Keratinocyte (primary cell): ENCODE measurements at regions not wholly inside any gene's neighbourhood (a gene's known extent, or its start where the extent isn't known, plus 50 kb on each side); places are given as distances from the start of the nearest gene placed in this dataset.

Experiments used
- DNase-seq: peaks from one replicate; pipeline ENCODE4 v3.0.0-alpha.2; 2011; ENCODE audit warnings: low read depth, missing footprints, low spot score
- FAIRE-seq: peaks from 2 replicates; lab custom pipeline; 2011; peaks lifted over from hg19 to GRCh38; lab: Jason Lieb, UNC
- H2AFZ ChIP-seq: 2 replicates; pipeline ENCODE4 v1.6.0; 2012; ENCODE audit warnings: low read length, control low read depth, inconsistent platforms; ENCODE audit not compliant: control insufficient read depth
- H3K27ac ChIP-seq: 2 replicates; pipeline ENCODE4 v1.5.1; 2011; ENCODE audit warnings: low read length; ENCODE audit not compliant: control insufficient read depth, insufficient read depth
- H3K27me3 ChIP-seq: 3 replicates; pipeline ENCODE4 v1.6.0; 2011; ENCODE audit warnings: low read length; ENCODE audit not compliant: control insufficient read depth, insufficient read depth; ENCODE audit errors: extremely low read depth
- H3K36me3 ChIP-seq, 2 experiments: 2 replicates in 1 of 2; 3 replicates in 1 of 2; pipeline ENCODE4 v1.5.1; 2011; ENCODE audit warnings: low read length in 2 of 2, mild to moderate bottlenecking in 1 of 2; ENCODE audit not compliant: control insufficient read depth in 2 of 2, insufficient read depth in 2 of 2; ENCODE audit errors: extremely low read depth in 1 of 2
- H3K4me1 ChIP-seq: 3 replicates; pipeline ENCODE4 v1.5.1; 2011; ENCODE audit warnings: low read length; ENCODE audit not compliant: control insufficient read depth, insufficient read depth; ENCODE audit errors: extremely low read depth
- H3K4me2 ChIP-seq: 3 replicates; pipeline ENCODE4 v1.6.0; 2011; ENCODE audit warnings: low read depth, low read length; ENCODE audit not compliant: control insufficient read depth, insufficient read depth; ENCODE audit errors: extremely low read depth
- H3K4me3 ChIP-seq, 3 experiments: fragments of 200-600 bp in 1 of 3; sonication (generic) in 1 of 3; 2 replicates in 2 of 3; 3 replicates in 1 of 3; pipeline ENCODE4 v1.5.1; 2011 to 2016; ENCODE audit warnings: low read length in 3 of 3, mild to moderate bottlenecking in 3 of 3, control low read depth in 2 of 3, inconsistent platforms in 1 of 3, low read depth in 1 of 3, mixed read lengths in 1 of 3, mixed run types in 1 of 3, moderate library complexity in 1 of 3; ENCODE audit not compliant: control insufficient read depth in 2 of 3, insufficient read depth in 2 of 3; ENCODE audit errors: extremely low read depth in 1 of 3
- H3K79me2 ChIP-seq: 2 replicates; pipeline ENCODE4 v1.6.0; 2012; ENCODE audit warnings: low read length; ENCODE audit not compliant: control insufficient read depth, insufficient read depth
- H3K9ac ChIP-seq: 3 replicates; pipeline ENCODE4 v1.6.0; 2011; ENCODE audit warnings: low read length; ENCODE audit not compliant: control insufficient read depth, insufficient read depth; ENCODE audit errors: extremely low read depth
- H3K9me1 ChIP-seq: 3 replicates; pipeline ENCODE4 v1.6.0; 2011; ENCODE audit warnings: low read length; ENCODE audit not compliant: control insufficient read depth, insufficient read depth; ENCODE audit errors: extremely low read depth
- H3K9me3 ChIP-seq: 2 replicates; pipeline ENCODE4 v1.5.1; 2012; ENCODE audit warnings: low read depth, low read length; ENCODE audit not compliant: control insufficient read depth
- H4K20me1 ChIP-seq: 3 replicates; pipeline ENCODE4 v1.6.0; 2011; ENCODE audit warnings: low read length; ENCODE audit not compliant: control insufficient read depth, insufficient read depth; ENCODE audit errors: extremely low read depth
- CTCF ChIP-seq, 3 experiments: IDR thresholded peaks in 1 of 3; conservative IDR thresholded peaks in 1 of 3; optimal IDR thresholded peaks in 1 of 3; 2 replicates in 2 of 3; 3 replicates in 1 of 3; pipeline versions ENCODE3 to v1.5.1; 2011; ENCODE audit warnings: low read length in 3 of 3, mild to moderate bottlenecking in 3 of 3, moderate library complexity in 2 of 3, control low read depth in 1 of 3, inconsistent platforms in 1 of 3; ENCODE audit not compliant: insufficient read depth in 2 of 3; ENCODE audit errors: extremely low read depth in 1 of 3
- EZH2 ChIP-seq: IDR thresholded peaks from one replicate; pipeline ENCODE4 v1.6.1; 2012; ENCODE audit warnings: inconsistent platforms, mild to moderate bottlenecking, low read length, moderate library complexity
- dilution Hi-C: fragments of 300-500 bp; cut with MboI; formaldehyde crosslinking; loops from one replicate; pipeline ENCODE4 v1.7.0; 2020; ENCODE audit warnings: low sequenced_read_pairs; ENCODE audit not compliant: extremely low pct_ligation_motif_present

GRCh38 chr3:20680990-20681628, 495.1 kb upstream of the SGO1 start:
- Histone ChIP-seq H3K9me1 (no peaks in the 10 kb centered on the region), H4K20me1 (no peaks in the 10 kb centered on the region), H3K27ac (no peak overlapping the region), H2AFZ (no peak overlapping the region), H3K79me2 (no peaks in the 10 kb centered on the region), H3K27me3 (no peaks in the 10 kb centered on the region), H3K9me3 (no peaks in the 10 kb centered on the region), H3K9ac (no peak overlapping the region), H3K4me3 (no peak overlapping the region), H3K4me1 (no peaks in the 10 kb centered on the region), H3K36me3 (no peaks in the 10 kb centered on the region), H3K4me2 (no peak overlapping the region)
- FAIRE-seq, result no peak
- DNase-seq, result no peak
- no peak for TF ChIP-seq EZH2
- no peak for TF ChIP-seq CTCF (optimal IDR thresholded peaks at IDR 0.05 in 1 of 3, IDR thresholded peaks at IDR 0.05 in 1 of 3, conservative IDR thresholded peaks at IDR 0.05 in 1 of 3; ENCODE audit: extremely low read depth in 1 of 3, insufficient read depth in 2 of 3, low read length in 3 of 3)
- dilution Hi-C loops, result no loop called here

GRCh38 chr3:20673866-20674265, 487.9 kb upstream of the SGO1 start:
- H3K9me1 ChIP-seq, result no peaks in the 10 kb centered on the region
- dilution Hi-C loops, result no loop called here
- H3K36me3 ChIP-seq, result no peaks in the 10 kb centered on the region
- no peaks in the 10 kb centered on the region for H3K9me3 ChIP-seq
- no peaks in the 10 kb centered on the region for H3K27me3 ChIP-seq
- no peak overlapping the region for H3K4me3 ChIP-seq
- no peaks in the 10 kb centered on the region for H3K4me1 ChIP-seq
- H3K79me2 ChIP-seq, result no peaks in the 10 kb centered on the region
- H3K4me2 ChIP-seq, result no peak overlapping the region
- TF ChIP-seq EZH2, result no peak
- no peak for TF ChIP-seq CTCF (optimal IDR thresholded peaks at IDR 0.05 in 1 of 3, IDR thresholded peaks at IDR 0.05 in 1 of 3, conservative IDR thresholded peaks at IDR 0.05 in 1 of 3; ENCODE audit: extremely low read depth in 1 of 3, insufficient read depth in 2 of 3, low read length in 3 of 3)
- FAIRE-seq (no peak), DNase-seq (no peak)
- H4K20me1 ChIP-seq, result no peaks in the 10 kb centered on the region
- no peak overlapping the region for H3K27ac ChIP-seq
- H3K9ac ChIP-seq, result no peak overlapping the region
- no peak overlapping the region for H2AFZ ChIP-seq
